ENCODE measurements at regions not wholly inside any gene's neighbourhood (a gene's known extent, or its start where the extent isn't known, plus 50 kb on each side); places are given as distances from the start of the nearest gene placed in this dataset.

DNA sequence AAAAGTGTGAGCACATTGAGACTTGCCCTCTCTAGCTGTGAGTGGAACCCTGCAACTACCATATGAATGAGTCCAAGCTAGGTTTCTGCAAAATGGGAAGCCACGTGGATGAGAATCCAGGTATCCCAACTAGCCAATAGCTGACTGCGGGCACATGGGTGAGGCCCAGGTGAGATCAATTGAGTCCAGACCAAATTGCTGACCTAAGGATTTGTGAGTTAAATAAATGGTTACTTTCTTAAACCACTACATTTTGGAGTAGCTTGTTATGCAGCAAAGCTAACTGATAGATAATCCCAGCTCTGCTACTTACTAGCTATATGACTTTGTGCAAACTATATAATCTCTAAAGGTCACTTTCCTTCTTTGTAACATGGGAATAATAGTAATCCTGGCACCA lies 150.3 kb upstream of the LCORL start (continued):
- TF ChIP-seq, protein P1, sequence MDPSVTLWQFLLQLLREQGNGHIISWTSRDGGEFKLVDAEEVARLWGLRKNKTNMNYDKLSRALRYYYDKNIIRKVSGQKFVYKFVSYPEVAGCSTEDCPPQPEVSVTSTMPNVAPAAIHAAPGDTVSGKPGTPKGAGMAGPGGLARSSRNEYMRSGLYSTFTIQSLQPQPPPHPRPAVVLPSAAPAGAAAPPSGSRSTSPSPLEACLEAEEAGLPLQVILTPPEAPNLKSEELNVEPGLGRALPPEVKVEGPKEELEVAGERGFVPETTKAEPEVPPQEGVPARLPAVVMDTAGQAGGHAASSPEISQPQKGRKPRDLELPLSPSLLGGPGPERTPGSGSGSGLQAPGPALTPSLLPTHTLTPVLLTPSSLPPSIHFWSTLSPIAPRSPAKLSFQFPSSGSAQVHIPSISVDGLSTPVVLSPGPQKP (IDR thresholded peaks at IDR 0.05; ENCODE audit: low read depth, low read length): no peak

DNA sequence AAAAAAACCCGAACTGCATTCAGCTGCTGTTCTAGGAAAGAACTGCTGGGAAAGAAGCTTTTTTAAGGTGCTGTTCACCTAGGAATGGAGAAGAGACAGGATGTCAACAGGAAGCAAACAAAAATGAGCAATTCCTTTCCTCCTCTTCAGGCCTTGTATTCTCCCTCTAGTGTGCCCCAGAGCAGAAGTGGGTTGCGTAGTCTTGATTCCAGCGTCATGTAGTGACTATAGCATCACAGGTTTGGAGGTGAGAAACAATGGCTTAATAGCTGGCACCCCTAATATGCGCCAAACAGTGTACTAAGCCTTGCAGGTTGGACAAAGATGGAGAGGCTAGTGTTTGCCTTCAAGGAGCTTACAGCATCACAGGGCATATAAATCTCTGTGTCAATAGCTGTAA lies 146.3 kb upstream of the LCORL start:
- POLR2A ChIA-PET: no interaction called here
- H3K79me2 ChIP-seq (ENCODE audit: control insufficient read depth, insufficient read depth, low read length): no peaks in the 10 kb centered on the region
- no peak overlapping the region for H3K27ac ChIP-seq (ENCODE audit: control insufficient read depth, insufficient read depth)
- FAIRE-seq (no peak), DNase-seq (ENCODE audit: low read depth, low spot score) (no peak), ATAC-seq (no peak)
- SMC1A ChIA-PET (ENCODE audit: uncharacterized antibody, unreplicated experiment): interaction anchor here (0.6 kb wide), 1 partner anchor 470 kb away, joined by 3 read pairs; no protein-coding TSS in a partner anchor
- no peaks in the 10 kb centered on the region for H3K36me3 ChIP-seq (ENCODE audit: control insufficient read depth in 2 of 2, insufficient read depth in 2 of 2, low read length in 1 of 2)
- TF ChIP-seq SP1 (IDR thresholded peaks at IDR 0.05; ENCODE audit: low read depth, low read length): no peak
- WGBS (ENCODE audit: insufficient coverage, insufficient replicate concordance, low lambda C conversion rate, missing lambda C conversion rate): 45% methylated on average over 4 of the region's 4 CpGs
- no peak overlapping the region for H2AFZ ChIP-seq (ENCODE audit: control insufficient read depth, low read depth, low read length)
- CTCF ChIA-PET: no interaction called here
- no TSS peak for BruUV-seq (replicated peaks)
- H3K4me1 ChIP-seq (ENCODE audit: control insufficient read depth, insufficient read depth, low read length): no peaks in the 10 kb centered on the region
- no peak overlapping the region for H3K9ac ChIP-seq (ENCODE audit: control insufficient read depth, insufficient read depth, low read length)
- H4K20me1 ChIP-seq (ENCODE audit: control insufficient read depth, insufficient read depth): no peaks in the 10 kb centered on the region
- in situ Hi-C loops (cut with MboI) (no loop called here), intact Hi-C loops (cut with micrococcal nuclease; ENCODE audit: unreplicated experiment) (no loop called here)
- H3K4me3 ChIP-seq: no peak overlapping the region
- RAD21 ChIA-PET (ENCODE audit: unreplicated experiment): no interaction called here
- no peaks in the 10 kb centered on the region for H3K27me3 ChIP-seq (replicated peaks in 1 of 2; ENCODE audit: control insufficient read depth in 2 of 2, insufficient read depth in 2 of 2, low read length in 1 of 2)
- H3K4me2 ChIP-seq (ENCODE audit: control insufficient read depth, insufficient read depth): no peak overlapping the region
- H3K9me3 ChIP-seq (replicated peaks; ENCODE audit: control insufficient read depth, insufficient read depth, low read length): no peaks in the 10 kb centered on the region; the same call in 2 of the 3 replicates

DNA sequence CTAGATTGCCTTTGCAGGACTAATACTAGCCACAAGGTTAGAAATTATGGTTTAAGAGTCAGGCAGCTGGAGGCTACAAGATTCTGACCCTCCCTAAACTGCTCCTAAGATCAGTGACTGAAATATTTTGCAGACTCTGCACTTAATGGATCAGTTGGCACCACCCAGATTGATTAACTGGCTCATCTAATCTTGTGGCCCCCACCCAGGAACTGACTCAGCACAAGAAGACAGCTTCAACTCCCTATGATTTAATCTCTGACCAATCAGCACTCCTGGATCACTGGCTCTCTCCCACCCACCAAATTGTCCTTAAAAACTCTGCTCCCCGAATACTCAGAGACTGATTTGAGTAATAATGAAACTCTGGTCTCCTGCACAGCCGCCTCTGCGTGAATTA lies 145.4 kb upstream of the LCORL start:
- Histone ChIP-seq H3K27me3 (replicated peaks in 1 of 2; ENCODE audit: control insufficient read depth in 2 of 2, insufficient read depth in 2 of 2, low read length in 1 of 2) (no peaks in the 10 kb centered on the region), H3K9ac (ENCODE audit: control insufficient read depth, insufficient read depth, low read length) (no peak overlapping the region), H3K36me3 (ENCODE audit: control insufficient read depth in 2 of 2, insufficient read depth in 2 of 2, low read length in 1 of 2) (no peaks in the 10 kb centered on the region), H3K4me3 (no peak overlapping the region), H3K9me3 (replicated peaks; ENCODE audit: control insufficient read depth, insufficient read depth, low read length) (no peaks in the 10 kb centered on the region; the same call in 2 of the 3 replicates), H3K79me2 (ENCODE audit: control insufficient read depth, insufficient read depth, low read length) (no peaks in the 10 kb centered on the region), H3K4me2 (ENCODE audit: control insufficient read depth, insufficient read depth) (no peak overlapping the region), H4K20me1 (ENCODE audit: control insufficient read depth, insufficient read depth) (no peaks in the 10 kb centered on the region), H3K27ac (ENCODE audit: control insufficient read depth, insufficient read depth) (no peak overlapping the region), H3K4me1 (ENCODE audit: control insufficient read depth, insufficient read depth, low read length) (no peaks in the 10 kb centered on the region), H2AFZ (ENCODE audit: control insufficient read depth, low read depth, low read length) (no peak overlapping the region)
- ChIA-PET CTCF (no interaction called here), SMC1A (ENCODE audit: uncharacterized antibody, unreplicated experiment) (no interaction called here), POLR2A (no interaction called here), RAD21 (ENCODE audit: unreplicated experiment) (no interaction called here)
- BruUV-seq (replicated peaks): no TSS peak
- FAIRE-seq (no peak), ATAC-seq (no peak), DNase-seq (ENCODE audit: low read depth, low spot score) (no peak)
- in situ Hi-C loops (cut with MboI) (no loop called here), intact Hi-C loops (cut with micrococcal nuclease; ENCODE audit: unreplicated experiment) (no loop called here)
- 47% methylated on average over 3 of the region's 3 CpGs for WGBS (ENCODE audit: insufficient coverage, insufficient replicate concordance, low lambda C conversion rate, missing lambda C conversion rate)
- TF ChIP-seq EZH2 (IDR thresholded peaks at IDR 0.05; ENCODE audit: borderline replicate concordance, control insufficient read depth, low read depth, low read length) (no peak), FOXM1 (IDR thresholded peaks at IDR 0.05; ENCODE audit: low read depth, low read length) (no peak), MYB (IDR thresholded peaks at IDR 0.05; ENCODE audit: borderline replicate concordance, low read depth, low read length) (no peak), RBBP5 (conservative IDR thresholded peaks at IDR 0.05) (no peak), PAX8 (IDR thresholded peaks at IDR 0.05) (no peak), CREB1 (IDR thresholded peaks at IDR 0.05; ENCODE audit: low read depth) (no peak), JUNB (IDR thresholded peaks at IDR 0.05) (no peak), STAT3 (IDR thresholded peaks at IDR 0.05; ENCODE audit: low read depth, low read length) (no peak)
- TF ChIP-seq, protein P2, sequence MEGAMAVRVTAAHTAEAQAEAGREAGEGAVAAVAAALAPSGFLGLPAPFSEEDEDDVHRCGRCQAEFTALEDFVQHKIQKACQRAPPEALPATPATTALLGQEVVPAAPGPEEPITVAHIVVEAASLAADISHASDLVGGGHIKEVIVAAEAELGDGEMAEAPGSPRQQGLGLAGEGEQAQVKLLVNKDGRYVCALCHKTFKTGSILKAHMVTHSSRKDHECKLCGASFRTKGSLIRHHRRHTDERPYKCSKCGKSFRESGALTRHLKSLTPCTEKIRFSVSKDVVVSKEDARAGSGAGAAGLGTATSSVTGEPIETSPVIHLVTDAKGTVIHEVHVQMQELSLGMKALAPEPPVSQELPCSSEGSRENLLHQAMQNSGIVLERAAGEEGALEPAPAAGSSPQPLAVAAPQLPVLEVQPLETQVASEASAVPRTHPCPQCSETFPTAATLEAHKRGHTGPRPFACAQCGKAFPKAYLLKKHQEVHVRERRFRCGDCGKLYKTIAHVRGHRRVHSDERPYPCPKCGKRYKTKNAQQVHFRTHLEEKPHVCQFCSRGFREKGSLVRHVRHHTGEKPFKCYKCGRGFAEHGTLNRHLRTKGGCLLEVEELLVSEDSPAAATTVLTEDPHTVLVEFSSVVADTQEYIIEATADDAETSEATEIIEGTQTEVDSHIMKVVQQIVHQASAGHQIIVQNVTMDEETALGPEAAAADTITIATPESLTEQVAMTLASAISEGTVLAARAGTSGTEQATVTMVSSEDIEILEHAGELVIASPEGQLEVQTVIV (IDR thresholded peaks at IDR 0.05; ENCODE audit: borderline replicate concordance, partially characterized antibody): no peak

Measured in GM12878 (cell line).